ENCODE measurements at regions not wholly inside any gene's neighbourhood (a gene's known extent, or its start where the extent isn't known, plus 50 kb on each side); places are given as distances from the start of the nearest gene placed in this dataset.
A peak's percentile ranks its signal among the peaks of the same experiment; 100 is the strongest.

DNA sequence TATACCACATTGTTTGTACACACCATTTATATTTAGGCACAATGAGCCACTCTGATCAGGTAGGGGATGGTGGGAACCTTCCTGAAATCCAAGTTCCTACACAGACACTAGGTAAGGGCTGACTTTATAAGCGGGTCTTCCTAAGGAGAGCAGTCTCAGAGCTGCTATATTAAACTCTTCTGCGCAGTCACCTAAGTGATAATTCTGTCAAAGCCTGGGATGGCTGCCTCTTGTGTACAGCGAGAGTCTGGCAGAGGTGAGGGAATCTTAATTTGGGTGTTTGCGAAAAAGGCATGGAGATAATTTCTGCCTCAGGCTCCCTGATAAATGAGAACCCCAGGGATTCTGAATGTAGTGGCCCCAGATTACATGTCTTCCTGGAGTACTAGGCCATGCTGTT, 113.1 kb downstream of the EDEM1 start:
- in situ Hi-C loops (cut with HindIII; ENCODE audit: low pct_unique_long_range_greater_than_20kb, low sequenced_read_pairs): no loop called here
- DNase-seq (ENCODE audit: low read depth, low spot score): no peak

GRCh38 chr3:5301651-5302297, 114.3 kb downstream of the EDEM1 start:
- no peak for DNase-seq (ENCODE audit: low read depth, low spot score)
- in situ Hi-C loops (cut with HindIII; ENCODE audit: low pct_unique_long_range_greater_than_20kb, low sequenced_read_pairs): no loop called here

DNA sequence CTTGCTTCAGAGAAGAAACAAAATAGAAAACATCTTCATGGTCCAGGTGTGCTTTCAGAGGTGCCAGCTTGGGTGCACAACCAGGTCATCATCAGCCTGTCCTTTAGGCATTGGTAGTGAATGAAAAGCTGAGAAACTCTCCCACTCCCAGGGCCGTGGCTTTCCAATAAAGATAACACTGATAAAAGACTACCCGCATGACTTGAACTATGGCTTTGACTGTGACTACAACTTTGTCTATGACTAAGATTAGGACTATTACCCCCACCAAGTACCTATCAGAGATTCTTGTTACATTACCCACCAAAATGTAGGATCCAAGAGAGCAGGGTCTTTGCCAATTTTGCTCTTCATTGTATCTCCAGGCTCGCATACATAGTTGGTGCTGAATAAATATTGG, 115.2 kb downstream of the EDEM1 start:
- no peak for DNase-seq (ENCODE audit: low read depth, low spot score)
- in situ Hi-C loops (cut with HindIII; ENCODE audit: low pct_unique_long_range_greater_than_20kb, low sequenced_read_pairs): no loop called here

- in situ Hi-C loops (cut with HindIII; ENCODE audit: low pct_unique_long_range_greater_than_20kb, low sequenced_read_pairs): no loop called here
- DNase-seq (ENCODE audit: low read depth, low spot score): no peak
Measured at GRCh38 chr3:5304188-5304587, 116.7 kb downstream of the EDEM1 start.

DNA sequence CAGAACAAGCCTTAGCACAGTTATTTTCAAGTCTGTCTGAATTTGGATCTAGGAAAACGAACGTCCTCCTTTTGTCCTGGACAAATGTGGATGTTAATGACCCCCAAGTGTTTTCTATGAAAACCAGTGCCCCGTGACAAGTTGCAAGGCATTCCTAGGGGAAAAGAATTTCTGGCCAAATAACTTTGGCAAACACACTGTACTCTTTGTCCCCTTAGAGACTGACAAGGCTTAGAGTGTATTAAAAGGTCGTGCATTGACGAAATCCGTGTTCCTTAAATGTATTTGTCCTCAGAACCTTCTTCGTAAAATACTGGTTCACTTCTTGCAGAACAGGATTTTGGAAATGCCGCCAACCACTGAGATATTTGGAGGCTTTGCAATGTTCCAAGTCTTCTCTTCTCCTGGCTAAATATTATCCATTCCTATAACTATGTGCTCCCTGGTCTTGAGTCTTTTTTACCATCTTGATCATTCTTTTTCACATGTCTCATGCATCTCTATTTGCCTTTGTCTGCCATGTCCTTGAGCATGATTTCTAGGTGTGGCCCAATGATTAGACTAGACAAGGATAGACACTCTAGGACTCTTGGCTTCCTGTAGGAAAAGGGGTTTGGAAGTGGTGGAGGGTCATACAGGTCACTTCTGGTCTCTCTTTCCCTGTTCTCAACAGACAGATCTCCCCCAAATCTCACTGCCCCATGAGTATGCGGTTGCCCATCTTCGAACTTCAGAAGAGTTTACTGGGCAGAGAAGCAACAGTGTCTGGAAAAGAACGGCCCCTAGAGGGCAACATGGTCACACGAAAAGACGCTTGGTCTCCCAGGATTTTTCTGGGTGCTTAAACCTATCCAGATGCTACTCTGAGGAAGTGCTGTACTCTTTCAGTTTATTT, 117.5 kb downstream of the EDEM1 start:
- in situ Hi-C loops (cut with HindIII; ENCODE audit: low pct_unique_long_range_greater_than_20kb, low sequenced_read_pairs): no loop called here
- DNase-seq (ENCODE audit: low read depth, low spot score): peak; percentile 88

GRCh38 chr3:5305684-5305989, 118.1 kb downstream of the EDEM1 start:
- in situ Hi-C loops (cut with HindIII; ENCODE audit: low pct_unique_long_range_greater_than_20kb, low sequenced_read_pairs): no loop called here
- DNase-seq (ENCODE audit: low read depth, low spot score): no peak

DNA sequence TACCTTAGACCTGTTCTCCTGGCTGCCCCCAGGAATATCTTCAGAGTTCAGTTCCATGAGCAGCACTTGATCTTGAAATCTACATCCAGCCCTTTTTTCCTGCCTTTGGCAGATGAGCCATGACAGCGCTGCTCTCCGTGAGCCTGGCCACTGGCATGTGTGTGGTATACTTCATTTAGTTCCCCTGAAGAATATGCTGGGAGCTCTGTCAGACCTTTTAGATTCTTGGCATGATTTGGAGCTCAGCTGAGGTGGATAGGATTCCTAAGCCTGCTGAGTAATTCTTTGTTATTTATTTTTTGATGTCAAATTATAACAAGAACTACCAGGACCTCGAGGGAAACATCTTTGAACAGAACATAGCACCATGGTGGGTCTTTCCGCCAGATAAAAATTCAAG, 121.7 kb downstream of the EDEM1 start:
- DNase-seq (ENCODE audit: low read depth, low spot score): no peak
- in situ Hi-C loops (cut with HindIII; ENCODE audit: low pct_unique_long_range_greater_than_20kb, low sequenced_read_pairs): no loop called here

- in situ Hi-C loops (cut with HindIII; ENCODE audit: low pct_unique_long_range_greater_than_20kb, low sequenced_read_pairs): no loop called here
- no peak for DNase-seq (ENCODE audit: low read depth, low spot score)
Measured at GRCh38 chr3:5309602-5310001, 122.1 kb downstream of the EDEM1 start.

GRCh38 chr3:5310509-5310908, 123.0 kb downstream of the EDEM1 start:
- in situ Hi-C loops (cut with HindIII; ENCODE audit: low pct_unique_long_range_greater_than_20kb, low sequenced_read_pairs): no loop called here

GRCh38 chr3:5312290-5312689, 124.8 kb downstream of the EDEM1 start:
- in situ Hi-C loops (cut with HindIII; ENCODE audit: low pct_unique_long_range_greater_than_20kb, low sequenced_read_pairs): no loop called here
- no peak for DNase-seq (ENCODE audit: low read depth, low spot score)

More at GRCh38 chr3:5310509-5310908, 123.0 kb downstream of the EDEM1 start:
- no peak for DNase-seq (ENCODE audit: low read depth, low spot score)

- no peak for DNase-seq (ENCODE audit: low read depth, low spot score)
- in situ Hi-C loops (cut with HindIII; ENCODE audit: low pct_unique_long_range_greater_than_20kb, low sequenced_read_pairs): no loop called here
Measured at GRCh38 chr3:5314897-5315296, 127.4 kb downstream of the EDEM1 start.

- in situ Hi-C loops (cut with HindIII; ENCODE audit: low pct_unique_long_range_greater_than_20kb, low sequenced_read_pairs): no loop called here
- no peak for DNase-seq (ENCODE audit: low read depth, low spot score)
Measured at GRCh38 chr3:5317557-5317956, 130.1 kb downstream of the EDEM1 start.

- in situ Hi-C loops (cut with HindIII; ENCODE audit: low pct_unique_long_range_greater_than_20kb, low sequenced_read_pairs): no loop called here
- no peak for DNase-seq (ENCODE audit: low read depth, low spot score)
Measured at GRCh38 chr3:5319454-5319853, 131.9 kb downstream of the EDEM1 start.

- DNase-seq (ENCODE audit: low read depth, low spot score): no peak
- in situ Hi-C loops (cut with HindIII; ENCODE audit: low pct_unique_long_range_greater_than_20kb, low sequenced_read_pairs): no loop called here
Measured at GRCh38 chr3:5321666-5322340, 134.3 kb downstream of the EDEM1 start.

DNA sequence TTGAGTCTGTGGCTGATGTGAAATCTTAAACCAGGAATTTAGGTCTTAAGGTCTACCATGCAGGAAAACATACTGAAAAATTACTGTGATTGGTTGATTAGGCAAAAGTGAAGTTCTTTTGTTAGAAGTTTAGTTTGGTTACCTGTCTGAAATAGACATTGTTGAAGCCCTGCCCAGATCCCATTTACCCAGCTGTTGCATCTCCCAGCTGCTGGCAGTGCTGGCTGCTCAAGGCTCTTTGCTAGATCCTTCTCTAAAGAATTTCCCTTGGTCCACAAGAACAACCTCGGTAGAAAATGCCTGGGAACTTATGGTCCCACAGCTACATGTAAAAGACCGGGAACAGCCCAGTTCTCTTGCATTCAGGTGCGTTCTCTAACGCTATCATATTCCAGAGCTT, 137.3 kb downstream of the EDEM1 start:
- DNase-seq (ENCODE audit: low read depth, low spot score): no peak
- in situ Hi-C loops (cut with HindIII; ENCODE audit: low pct_unique_long_range_greater_than_20kb, low sequenced_read_pairs): no loop called here

DNA sequence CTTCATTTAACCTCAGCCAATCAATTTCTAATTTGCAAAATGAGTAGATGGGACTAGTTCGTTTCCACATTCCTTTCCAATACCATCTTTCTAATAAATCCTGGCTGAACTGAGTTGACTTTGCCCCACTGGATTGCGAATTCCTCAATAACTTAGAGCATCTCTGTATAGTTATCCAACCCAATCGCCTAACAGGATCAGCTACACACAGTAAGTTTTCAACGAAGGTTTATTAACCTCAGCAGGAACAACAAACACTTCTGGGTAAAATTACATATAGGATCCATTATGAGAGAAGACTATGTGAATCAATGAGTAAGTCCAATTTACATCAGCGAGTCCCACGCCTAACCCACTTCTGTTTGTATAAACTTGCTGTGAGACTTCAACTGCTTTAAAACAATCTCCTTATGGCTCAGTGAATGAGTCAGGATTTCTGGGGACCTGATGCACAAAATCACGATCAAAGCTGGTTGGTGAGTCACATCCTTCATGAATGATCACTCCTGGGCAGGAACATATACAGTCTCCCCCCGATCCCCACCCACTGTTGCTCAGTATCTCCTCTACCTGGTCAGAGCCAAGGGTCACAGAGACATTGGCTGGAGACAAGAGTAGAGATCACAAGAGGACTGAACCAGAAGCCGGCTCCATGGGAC, 142.8 kb downstream of the EDEM1 start:
- in situ Hi-C loops (cut with HindIII; ENCODE audit: low pct_unique_long_range_greater_than_20kb, low sequenced_read_pairs): no loop called here
- DNase-seq (ENCODE audit: low read depth, low spot score): no peak

- in situ Hi-C loops (cut with HindIII; ENCODE audit: low pct_unique_long_range_greater_than_20kb, low sequenced_read_pairs): no loop called here
- DNase-seq (ENCODE audit: low read depth, low spot score): no peak
Measured at GRCh38 chr3:5331567-5332269, 144.2 kb downstream of the EDEM1 start.

Data from SK-MEL-5 (cell line).